GM19324 (cell line): ENCODE measurements at regions not wholly inside any gene's neighbourhood (a gene's known extent, or its start where the extent isn't known, plus 50 kb on each side); places are given as distances from the start of the nearest gene placed in this dataset.

Experiments used
- ATAC-seq: cut with Tn5 transposase; IDR thresholded peaks from one replicate; pipeline ENCODE4 v1.9.1; 2021; ENCODE audit warnings: mild to moderate bottlenecking, moderate library complexity; ENCODE audit not compliant: unreplicated experiment, low FRiP score

DNA sequence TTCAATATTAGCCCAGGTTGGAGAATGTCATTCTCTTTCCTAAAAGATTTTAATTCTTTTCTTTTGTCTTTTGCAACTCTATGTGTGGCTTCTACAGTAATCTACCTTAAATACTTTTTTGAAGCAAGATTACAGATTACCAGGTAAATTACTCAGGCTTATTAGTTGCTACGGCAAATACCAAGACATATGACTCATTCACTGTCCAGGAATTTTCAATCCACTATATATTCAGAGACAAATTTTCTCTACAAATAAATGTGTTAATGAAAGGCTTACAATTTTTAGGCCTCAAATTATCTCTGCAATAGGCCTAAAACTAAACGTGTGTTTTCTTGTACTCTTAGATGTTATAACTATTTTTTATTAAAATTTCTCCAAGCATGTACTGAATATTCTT, 631.3 kb downstream of the DIAPH3 start:
- no peak for ATAC-seq

DNA sequence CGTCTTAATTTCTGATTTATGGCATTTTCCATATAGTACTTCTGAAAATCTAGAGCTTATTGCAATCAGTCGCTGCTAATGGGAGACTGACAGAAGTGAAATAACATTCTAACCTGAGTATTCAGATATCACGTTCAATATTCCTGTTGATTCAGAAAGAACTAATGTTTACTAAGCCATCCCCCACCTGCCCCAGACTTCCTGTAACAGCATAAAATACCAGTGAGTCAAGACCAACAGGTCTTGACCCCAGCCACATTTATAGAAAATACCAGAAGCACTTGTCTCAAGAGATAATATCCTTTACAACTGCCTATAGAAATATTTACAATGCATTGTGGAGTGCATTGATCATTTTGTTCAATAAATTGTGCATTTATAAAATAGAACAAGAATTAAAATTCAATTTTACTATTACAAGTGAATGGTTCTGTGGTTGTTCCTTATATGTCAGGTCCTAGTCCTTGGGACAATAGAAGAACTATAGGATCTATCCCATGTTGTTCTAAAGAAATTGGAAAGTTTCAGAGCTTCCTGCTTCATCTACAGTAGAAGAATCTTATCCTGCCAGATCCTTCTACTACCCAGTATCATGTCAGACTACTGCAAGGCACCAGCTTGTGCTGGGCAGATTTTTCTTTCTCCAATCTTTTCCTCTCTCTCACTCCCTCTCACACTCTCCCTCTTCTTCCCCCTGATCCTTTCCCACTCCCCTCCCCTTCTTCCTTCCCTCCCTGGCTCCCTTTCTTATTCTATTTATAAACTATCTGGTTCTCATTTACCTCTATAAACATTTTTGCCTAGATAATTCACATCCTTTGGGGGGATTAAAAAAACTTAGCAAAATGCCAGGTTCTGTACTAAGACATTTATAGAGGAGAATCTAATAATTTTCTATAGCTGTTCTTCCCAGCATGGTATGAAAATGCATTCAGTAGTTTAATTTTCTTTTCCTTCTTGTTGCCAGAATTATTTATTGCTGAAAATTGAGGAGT, 629.9 kb downstream of the DIAPH3 start:
- no peak for ATAC-seq

DNA sequence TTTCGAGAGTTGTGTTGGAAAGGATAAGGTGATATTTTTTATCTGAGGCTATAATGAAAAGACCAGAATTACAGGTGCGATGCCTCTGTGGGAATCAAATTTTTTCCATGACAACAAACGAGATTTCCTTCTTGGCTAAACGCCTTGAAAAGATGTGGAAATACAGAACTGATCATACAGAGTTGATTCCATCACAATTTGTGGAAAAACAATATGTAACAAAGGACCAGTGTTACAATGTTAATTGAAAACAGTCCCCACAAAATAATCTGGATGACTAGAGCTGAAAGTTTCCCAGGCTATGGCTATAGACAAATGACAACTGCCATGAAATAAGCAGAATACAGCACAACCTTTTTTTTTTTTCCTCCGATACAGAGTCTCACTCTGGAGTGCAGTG, 628.9 kb downstream of the DIAPH3 start:
- no peak for ATAC-seq

DNA sequence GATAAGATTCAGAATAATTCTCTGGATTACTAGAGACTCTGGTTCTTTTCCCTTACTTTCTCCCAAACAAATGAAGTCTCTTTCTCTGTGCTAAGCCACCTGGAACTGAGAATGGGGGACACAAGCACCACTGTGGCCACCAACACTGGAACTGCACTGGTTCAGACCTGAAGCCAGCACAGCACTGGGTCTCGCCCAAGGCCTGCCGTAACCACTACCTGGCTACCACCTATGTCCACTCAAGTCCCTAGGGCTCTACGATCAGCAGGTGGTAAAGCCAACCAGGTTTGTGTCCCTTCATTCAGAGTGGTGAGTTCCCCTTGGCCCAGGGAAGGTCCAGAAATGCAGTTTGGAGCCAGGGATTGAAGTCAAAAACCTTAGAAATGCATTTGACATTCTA, 626.2 kb downstream of the DIAPH3 start:
- no peak for ATAC-seq

DNA sequence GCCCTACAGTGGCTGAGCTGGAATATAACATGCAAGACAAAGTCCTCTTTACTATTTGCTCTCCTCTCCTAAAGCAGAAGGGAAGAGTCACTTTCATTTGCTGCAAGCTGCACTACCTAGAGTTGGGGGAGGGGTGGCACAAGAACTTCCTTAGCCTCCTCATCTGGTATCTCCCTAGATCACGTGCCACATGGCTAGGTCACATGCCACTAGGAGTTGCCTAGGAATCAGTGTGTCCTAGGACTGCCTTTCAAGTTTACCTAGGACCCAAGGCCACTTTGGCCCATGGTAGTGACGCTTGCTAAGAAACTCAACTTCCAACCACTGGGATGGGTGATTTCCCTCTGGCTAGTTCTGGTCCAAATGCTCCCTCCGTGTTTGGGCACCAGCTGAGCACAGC, 625.2 kb downstream of the DIAPH3 start:
- no peak for ATAC-seq

DNA sequence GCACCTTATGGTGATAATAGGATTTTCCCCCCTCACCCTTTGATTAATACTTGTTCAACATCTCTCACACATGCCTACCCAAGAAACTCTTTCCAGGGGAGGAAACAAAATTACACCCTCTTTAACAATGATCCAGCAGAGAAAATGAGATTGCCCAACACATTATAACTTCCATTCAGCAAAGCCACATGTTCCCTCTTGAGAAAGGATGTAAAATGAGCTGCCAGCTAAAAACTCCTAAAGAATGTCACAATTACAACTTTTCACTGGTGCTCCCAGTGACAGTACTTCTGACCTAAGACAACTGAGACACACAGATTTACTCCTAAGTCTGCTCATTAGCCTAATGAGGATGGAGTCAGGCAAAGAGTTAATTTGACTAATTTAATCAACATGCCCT, 621.4 kb downstream of the DIAPH3 start:
- ATAC-seq, result no peak

DNA sequence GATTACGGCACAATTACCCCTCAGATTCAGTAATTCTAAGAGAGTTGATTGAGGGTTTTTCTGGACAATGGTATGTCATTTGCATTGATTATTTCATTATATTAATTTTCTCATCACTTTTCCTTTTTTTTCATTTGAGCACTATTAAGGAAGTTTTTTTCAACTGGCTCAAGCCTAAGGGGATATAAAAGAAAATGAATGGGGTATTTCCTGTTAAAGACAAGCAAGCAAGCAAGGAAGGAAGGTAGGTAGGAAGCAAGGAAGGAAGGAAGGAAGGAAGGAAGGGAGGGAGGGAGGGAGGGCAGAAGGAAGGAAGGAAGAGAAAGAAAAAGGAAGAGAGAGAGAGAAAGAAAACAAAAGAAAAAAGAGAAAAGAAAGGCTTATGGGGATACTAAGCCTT, 620.3 kb downstream of the DIAPH3 start:
- no peak for ATAC-seq

DNA sequence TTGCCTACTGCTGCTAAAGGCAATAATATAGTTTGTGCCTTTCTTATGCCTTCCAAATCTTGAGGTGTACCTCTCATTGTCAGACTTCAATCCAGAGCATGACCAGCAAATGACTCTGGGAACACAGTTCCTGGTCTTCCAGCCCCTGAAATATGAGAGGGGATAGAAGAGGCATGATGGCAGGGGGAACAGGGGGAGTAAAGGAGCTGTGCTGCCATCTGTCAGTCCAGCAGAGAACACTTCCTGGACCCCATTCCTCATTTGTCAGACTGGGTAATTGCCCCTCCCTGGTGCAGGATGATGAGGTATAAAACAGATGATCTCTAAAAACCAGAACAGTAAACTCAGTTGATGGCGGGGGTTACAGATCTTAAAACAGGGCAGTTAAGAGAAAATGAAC, 618.7 kb downstream of the DIAPH3 start:
- no peak for ATAC-seq

DNA sequence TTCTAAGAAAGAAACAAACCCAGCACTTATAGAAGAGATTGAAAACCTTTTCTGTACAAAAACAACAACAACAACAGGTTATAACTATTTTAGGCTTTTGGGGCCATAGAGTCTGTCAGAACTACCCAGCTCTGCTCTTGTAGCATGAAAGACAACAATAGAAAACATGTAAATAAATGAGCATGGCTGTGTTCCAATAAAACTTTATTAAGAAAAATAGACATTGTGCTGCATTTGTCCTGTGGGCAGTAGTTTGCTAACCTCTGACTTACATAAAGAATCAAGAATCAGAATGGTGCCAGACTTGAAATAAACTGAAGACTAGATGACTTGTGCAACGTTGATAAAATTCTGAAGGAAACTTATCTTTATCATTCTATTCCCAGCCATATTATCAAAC, 617.5 kb downstream of the DIAPH3 start:
- ATAC-seq, result no peak

DNA sequence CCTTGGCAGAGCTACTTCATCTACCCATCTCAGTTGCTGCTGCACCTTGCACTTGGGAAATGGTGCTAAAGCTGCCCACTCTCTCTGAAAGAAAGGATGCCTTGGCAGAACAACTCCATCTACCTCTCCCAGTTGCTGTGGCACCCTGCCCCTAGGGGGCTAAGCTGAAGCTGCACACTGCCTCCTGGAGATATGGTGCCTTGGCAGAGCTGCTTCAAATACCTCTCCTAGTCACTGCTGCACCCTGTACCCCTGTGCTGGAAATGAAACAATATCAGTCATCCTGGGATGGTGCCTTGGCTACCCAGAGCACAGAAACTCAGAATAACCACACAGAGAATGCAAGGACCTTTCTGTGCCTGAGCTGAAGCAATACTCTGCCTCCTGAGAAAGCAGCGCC, 615.8 kb downstream of the DIAPH3 start:
- no peak for ATAC-seq

DNA sequence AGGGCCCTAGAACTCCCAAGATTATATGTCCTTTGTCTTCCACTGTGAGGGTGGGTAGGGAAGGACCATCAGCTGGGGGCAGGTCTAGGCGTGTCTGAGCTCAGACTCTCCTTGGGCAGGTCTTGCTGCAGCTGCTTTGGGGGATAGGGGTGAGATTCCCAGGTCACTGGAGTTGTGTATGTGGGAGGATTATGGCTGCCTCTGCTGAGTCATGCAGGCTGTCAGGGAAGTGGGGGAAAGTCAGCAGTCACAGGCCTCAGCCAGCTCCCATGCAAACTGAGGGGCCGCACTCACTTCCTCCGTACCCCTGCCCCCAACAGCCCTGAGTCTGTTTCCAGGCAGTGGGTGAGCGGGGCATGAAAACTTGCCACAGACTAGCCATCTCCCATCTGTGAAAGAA, 600.8 kb downstream of the DIAPH3 start:
- no peak for ATAC-seq

DNA sequence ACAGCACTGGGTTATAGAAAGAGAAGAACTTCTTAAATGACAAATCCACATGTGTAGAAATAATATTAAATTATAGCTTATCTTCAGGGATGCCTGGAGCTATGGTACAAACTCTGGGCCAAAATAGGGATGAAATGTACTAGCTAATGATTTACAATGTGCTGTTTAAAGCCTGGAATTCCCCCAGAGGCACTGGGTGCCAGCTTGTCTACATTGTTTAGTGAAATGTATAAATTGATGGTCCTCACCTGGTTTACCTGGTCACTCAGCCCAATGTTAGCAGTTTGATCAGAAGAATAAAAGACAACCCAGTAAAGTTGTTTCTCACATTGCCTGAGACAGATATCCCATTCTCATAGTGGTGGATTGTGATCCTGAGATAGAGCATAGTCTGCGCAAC, 597.2 kb downstream of the DIAPH3 start:
- no peak for ATAC-seq

DNA sequence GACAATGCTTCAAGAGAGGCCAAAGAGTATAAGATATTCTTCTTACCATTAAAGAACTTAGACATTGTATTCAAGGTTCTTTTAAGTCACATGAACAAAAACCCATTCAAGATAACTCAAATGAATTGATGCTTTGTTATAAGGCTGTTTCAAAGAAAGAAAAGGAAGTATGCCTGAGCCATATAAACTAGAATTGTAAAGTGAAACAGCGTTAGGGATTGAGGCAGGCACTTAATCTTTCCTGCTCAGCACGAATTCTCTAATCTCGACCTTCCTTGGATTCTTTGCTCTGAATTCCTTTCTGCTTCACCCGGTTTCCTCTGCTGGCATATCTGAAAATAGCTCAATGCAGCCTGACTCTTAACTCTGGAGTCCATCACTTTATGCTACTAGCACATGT, 595.4 kb downstream of the DIAPH3 start:
- ATAC-seq, result no peak

DNA sequence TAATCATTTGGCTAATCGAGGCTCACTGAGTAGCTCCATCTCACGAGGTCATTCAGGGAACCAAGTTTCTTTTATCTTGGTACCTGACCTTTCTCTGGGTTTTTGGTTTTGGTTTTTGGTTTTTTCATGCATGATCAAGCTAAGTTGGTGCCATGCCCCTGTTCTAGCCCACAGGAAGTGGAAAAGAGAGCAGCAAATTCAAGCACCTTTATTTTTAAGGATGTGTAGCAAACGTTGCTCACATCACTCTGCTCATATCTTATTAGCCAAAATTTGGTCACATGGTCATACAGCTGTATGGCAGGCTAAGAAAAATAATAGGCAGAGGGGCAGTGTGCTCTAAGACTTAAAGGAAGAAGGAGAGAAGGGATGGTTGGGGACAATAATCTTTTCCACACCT, 593.5 kb downstream of the DIAPH3 start:
- ATAC-seq, result no peak

DNA sequence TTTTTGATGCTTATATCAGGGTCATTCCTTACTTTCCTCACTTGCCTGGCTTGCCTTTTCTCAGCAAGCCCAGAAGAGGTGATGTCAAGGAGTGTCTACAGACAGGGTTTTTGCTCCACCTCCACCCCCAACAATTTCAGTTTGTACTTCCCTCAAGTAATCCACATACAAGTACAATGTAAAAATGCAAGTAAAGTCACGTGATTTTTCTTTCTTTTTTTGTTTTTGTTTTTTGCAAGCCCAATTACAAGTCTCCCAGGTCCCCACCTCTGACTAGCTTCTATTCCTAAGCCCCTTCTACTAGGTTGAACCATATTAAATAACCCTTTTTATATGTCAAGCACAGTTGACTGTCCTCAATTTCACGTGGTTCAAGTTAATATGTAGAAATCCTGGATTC, 579.6 kb downstream of the DIAPH3 start:
- no peak for ATAC-seq

DNA sequence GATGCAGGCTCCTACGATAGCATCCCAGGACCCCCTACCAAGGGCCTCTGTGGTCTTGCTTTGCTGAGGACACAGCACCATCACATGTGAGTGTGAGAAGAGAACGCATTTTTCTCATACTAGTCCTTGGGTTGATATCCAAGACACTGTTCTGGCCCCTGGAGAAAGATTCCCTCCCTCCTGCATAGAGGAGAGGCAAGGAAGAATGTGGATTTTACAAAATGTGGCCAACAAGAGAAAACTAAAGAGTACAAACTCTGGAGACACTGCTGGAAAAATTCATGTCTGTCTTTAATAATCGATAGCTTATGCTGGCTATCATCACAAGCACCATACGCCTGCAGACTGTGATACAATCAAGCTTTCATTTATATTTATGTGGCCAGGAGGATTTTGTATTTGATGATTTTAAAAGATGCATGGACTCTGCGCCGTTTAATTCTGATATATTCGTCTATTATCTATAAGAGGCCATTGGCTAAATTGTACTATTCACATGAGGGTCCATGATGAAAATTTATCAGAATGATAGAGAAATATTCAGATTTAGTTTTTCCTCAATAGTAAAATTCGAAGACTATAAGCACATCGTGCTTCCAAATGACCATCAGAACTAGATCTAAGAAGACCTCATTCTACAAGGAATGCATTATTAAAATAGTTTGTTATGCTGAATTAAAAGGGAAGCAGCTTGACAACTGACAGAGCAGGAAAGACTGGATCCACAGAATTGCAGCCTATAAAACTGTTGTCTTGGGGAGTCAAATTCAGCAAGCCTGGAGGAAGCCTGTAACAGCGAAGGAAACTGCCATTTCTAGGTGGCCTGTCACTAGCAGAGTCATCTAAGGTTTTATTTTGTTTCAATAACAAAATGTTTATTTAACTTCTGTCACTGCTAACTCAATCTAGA, 578.7 kb downstream of the DIAPH3 start:
- ATAC-seq, result no peak

DNA sequence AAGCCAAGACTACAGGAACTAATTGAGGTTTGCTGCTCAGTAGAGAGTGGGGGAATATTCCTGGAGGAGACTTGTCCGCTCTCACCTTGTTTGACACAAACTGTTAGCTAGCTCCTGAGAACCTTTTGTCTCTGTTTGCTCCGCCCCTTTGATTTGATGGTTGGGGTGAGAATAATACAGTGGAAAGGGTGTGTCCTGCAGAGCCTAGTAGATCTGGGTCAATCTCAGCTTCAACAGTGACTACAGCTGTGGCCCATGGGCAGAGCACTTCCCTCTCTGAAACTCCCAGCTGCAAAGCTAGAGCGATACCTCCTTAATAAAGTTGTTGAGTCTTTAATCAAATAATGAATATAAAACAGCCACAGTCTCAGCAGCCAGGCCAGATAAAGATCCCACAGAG, 576.7 kb downstream of the DIAPH3 start:
- no peak for ATAC-seq

DNA sequence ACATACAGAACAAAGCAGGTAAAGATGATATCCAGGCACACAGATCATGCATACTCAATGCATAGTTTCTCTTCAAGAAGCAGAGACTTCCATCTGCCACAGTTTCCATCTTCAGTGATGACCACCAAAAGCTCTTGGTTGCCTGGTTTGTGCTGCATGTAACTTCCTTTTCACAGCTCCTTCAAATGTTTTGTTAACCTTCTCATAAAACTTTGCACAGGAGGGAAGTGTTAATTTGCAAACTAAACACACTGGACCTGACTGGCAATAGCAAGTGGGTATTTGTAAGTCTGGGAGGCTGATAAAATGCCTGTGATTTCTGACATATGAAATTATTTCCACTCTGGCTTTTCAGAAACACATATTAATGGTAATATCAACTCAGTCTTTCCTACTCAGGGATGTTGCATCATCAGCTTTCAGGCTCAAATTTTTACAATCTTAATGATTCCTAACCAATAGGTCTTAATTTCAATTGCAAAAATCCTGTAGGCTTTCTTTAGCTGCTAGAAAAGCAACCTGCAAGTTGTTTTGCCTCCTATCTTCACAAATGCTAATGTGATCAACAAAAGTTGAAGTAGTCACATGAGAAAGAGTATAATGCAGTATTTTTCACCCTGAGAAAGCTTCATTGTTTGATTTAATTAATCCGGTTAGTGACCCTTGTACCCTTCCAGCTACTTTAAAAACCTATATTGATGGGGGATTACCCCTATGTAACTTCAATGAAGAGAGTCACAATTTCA, 575.6 kb downstream of the DIAPH3 start:
- no peak for ATAC-seq

DNA sequence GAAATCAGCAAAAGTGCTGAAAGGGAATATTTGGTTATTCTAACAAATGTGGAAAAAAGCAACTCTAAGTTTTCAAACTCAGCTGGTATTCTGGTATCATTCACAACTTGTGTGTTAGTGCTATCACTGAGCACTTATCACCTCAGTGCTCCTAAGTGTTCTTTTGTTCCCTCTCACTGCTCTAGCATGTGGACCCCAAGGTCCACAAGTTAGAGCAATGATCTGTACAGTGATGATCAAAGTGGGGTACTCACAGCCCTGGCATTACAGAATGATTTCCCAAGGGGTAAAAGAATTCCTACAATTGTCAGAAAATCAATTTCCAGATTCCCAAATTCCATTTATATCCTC, 575.0 kb downstream of the DIAPH3 start:
- ATAC-seq, result no peak

DNA sequence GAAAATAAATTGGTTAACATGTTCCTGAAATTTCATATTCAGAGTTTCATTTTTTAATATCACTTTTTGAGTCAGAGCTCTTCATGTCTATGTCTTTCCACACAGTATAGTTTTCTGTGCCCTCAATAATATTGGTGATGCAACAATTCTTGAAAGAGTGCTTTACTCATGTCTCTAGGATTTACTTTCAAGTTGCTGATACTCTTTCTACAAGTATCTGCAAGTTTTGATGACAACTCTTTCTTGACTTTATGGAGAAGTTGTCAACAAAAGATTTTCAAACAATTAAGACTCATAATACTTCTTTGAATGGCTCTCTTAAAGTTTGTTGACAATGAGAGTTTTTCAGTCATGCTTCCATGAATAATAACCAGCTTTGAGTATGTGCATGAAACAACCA, 561.7 kb downstream of the DIAPH3 start:
- ATAC-seq, result no peak

DNA sequence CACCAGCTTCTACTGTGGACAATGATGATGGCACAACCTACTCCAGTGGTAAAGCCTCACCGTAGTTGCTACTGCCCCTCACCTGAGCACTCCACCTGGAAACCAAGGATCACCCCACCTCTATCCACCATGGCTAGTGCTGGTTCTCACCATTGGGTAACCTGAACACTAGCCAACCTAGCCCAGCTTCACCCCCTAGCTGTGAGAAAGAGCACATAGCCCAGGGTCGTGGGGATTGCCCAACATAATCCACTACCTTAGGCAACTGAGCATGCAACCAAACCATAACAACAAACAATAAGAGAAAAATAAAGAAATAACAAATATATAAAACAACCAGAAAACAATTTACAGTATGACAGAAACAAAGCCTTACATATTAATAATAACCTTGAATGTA, 560.1 kb downstream of the DIAPH3 start:
- no peak for ATAC-seq
